Fibroblast of lung (primary cell): ENCODE measurements at regions not wholly inside any gene's neighbourhood (a gene's known extent, or its start where the extent isn't known, plus 50 kb on each side); places are given as distances from the start of the nearest gene placed in this dataset.

Source experiments
- DNase-seq, 2 donors: peaks; one replicate each; pipeline versions ENCODE4 v3.0.0 to v3.0.0-alpha.2; 2010; ENCODE audit warnings: low read depth in 2 of 2
- H2AFZ ChIP-seq: 2 replicates; pipeline ENCODE4 v1.5.1; 2012; ENCODE audit warnings: low read length, control low read depth, inconsistent platforms
- H3K27ac ChIP-seq: 2 replicates; pipeline ENCODE4 v1.5.1; 2011; ENCODE audit warnings: low read length, control low read depth; ENCODE audit not compliant: insufficient read depth
- H3K27me3 ChIP-seq: 2 replicates; pipeline ENCODE4 v1.5.1; 2011; ENCODE audit warnings: mild to moderate bottlenecking, low read length; ENCODE audit not compliant: control insufficient read depth, insufficient read depth
- H3K36me3 ChIP-seq: 2 replicates; pipeline ENCODE4 v1.5.1; 2011; ENCODE audit warnings: low read length; ENCODE audit not compliant: control insufficient read depth, insufficient read depth
- H3K4me1 ChIP-seq: 2 replicates; pipeline ENCODE4 v1.5.1; 2011; ENCODE audit warnings: low read length; ENCODE audit not compliant: control insufficient read depth, insufficient read depth; ENCODE audit errors: extremely low read depth
- H3K4me2 ChIP-seq: 2 replicates; pipeline ENCODE4 v1.5.1; 2011; ENCODE audit warnings: low read length, control low read depth; ENCODE audit not compliant: insufficient read depth; ENCODE audit errors: extremely low read depth
- H3K4me3 ChIP-seq, 4 experiments: fragments of 200-600 bp in 1 of 4; sonication (generic) in 1 of 4; replicated peaks in 1 of 4; 2 replicates each; pipeline ENCODE4 v1.5.1; 2011 to 2016; ENCODE audit warnings: low read length in 4 of 4, low read depth in 3 of 4, mild to moderate bottlenecking in 3 of 4, control low read depth in 2 of 4, inconsistent platforms in 1 of 4, mixed read lengths in 1 of 4; ENCODE audit not compliant: insufficient read depth in 1 of 4; ENCODE audit errors: control extremely low read depth in 1 of 4
- H3K79me2 ChIP-seq: 2 replicates; pipeline ENCODE4 v1.5.1; 2012; ENCODE audit warnings: mild to moderate bottlenecking, low read length, inconsistent platforms; ENCODE audit not compliant: control insufficient read depth, insufficient read depth
- H3K9ac ChIP-seq: 2 replicates; pipeline ENCODE4 v1.5.1; 2011; ENCODE audit warnings: mild to moderate bottlenecking, low read length, control low read depth; ENCODE audit not compliant: insufficient read depth
- H3K9me3 ChIP-seq: 2 replicates; pipeline ENCODE4 v1.5.1; 2012; ENCODE audit warnings: low read depth, low read length; ENCODE audit not compliant: control insufficient read depth, insufficient read depth
- H4K20me1 ChIP-seq: 2 replicates; pipeline ENCODE4 v1.5.1; 2011; ENCODE audit warnings: low read length; ENCODE audit not compliant: control insufficient read depth, insufficient read depth; ENCODE audit errors: extremely low read depth
- EZH2 ChIP-seq: IDR thresholded peaks from 2 replicates; pipeline ENCODE4 v1.5.1; 2012; ENCODE audit warnings: low read length, control low read depth, mild to moderate bottlenecking; ENCODE audit errors: missing control alignments
- TF ChIP-seq, protein P1 (sequence below), 2 donors: IDR thresholded peaks in 1 of 2; conservative IDR thresholded peaks in 1 of 2; 1 replicate in 1 of 2; 2 replicates in 1 of 2; pipeline ENCODE4 v1.5.1; 2011 to 2012; ENCODE audit warnings: low read length in 2 of 2, control low read depth in 1 of 2, inconsistent platforms in 1 of 2, low read depth in 1 of 2, mild to moderate bottlenecking in 1 of 2

DNA sequence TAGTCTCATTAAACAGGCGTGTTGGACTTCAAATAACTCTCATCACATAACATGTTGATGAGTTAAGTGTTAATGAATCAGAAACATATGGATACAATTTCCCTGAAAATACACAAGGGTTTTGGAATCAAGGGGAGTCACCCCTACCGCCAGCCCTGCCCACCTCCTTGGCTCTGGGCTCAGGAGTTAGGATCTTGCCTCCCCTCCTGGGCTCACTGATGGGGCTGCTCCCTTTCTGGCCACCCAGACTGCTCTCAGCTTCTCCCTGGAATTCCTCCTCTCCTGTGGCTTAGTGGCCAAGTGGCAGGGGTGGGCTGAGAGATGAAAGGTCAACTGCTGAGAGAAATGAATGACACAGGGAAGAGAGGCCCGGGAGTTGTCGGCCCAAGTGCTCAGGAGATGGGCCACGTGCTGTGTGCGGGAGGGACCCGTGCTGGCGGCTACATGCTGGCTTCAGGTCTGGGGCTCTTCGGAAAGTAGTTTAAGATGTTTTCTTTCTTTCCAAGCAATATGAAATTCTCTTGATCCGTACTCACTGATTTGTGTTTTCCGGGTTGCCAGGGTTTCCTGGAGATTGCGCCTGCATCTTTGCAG is 55.8 kb upstream of the TNP1 start:
- H3K4me1 ChIP-seq: no peaks in the 10 kb centered on the region
- no peak overlapping the region for H3K4me2 ChIP-seq
- no peak overlapping the region for H2AFZ ChIP-seq
- no peak overlapping the region for H3K9ac ChIP-seq
- no peak overlapping the region for H3K4me3 ChIP-seq
- H3K27me3 ChIP-seq: no peaks in the 10 kb centered on the region
- no peak overlapping the region for H3K27ac ChIP-seq
- H3K9me3 ChIP-seq: no peaks in the 10 kb centered on the region
- H3K36me3 ChIP-seq: no peaks in the 10 kb centered on the region
- H3K79me2 ChIP-seq: no peaks in the 10 kb centered on the region
- DNase-seq: no peak
- no peak for TF ChIP-seq EZH2
- TF ChIP-seq, protein P1, sequence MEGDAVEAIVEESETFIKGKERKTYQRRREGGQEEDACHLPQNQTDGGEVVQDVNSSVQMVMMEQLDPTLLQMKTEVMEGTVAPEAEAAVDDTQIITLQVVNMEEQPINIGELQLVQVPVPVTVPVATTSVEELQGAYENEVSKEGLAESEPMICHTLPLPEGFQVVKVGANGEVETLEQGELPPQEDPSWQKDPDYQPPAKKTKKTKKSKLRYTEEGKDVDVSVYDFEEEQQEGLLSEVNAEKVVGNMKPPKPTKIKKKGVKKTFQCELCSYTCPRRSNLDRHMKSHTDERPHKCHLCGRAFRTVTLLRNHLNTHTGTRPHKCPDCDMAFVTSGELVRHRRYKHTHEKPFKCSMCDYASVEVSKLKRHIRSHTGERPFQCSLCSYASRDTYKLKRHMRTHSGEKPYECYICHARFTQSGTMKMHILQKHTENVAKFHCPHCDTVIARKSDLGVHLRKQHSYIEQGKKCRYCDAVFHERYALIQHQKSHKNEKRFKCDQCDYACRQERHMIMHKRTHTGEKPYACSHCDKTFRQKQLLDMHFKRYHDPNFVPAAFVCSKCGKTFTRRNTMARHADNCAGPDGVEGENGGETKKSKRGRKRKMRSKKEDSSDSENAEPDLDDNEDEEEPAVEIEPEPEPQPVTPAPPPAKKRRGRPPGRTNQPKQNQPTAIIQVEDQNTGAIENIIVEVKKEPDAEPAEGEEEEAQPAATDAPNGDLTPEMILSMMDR (conservative IDR thresholded peaks at IDR 0.05 in 1 of 2, IDR thresholded peaks at IDR 0.05 in 1 of 2; ENCODE audit: low read depth in 1 of 2, low read length in 2 of 2): no peak
- H4K20me1 ChIP-seq: no peaks in the 10 kb centered on the region

DNA sequence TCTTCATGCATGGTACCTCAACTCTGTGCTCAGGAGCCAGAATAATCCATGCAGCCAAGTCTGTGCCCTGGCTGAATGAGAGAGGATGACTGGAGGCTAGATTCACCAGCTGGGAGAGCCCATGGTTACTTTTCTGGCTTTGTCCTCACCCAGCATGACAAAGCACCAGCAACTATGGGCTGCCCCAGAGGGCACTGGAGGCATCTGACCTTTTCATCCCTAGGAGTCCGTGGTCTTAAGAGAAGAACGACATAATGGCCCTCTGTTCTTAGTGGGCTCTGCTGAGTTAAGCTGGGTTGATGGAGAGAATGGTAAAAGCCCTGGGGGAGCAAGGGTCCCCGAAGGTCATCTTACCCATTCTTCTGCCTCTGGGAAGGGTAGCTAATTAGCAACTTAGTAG is 54.6 kb upstream of the TNP1 start:
- H3K9me3 ChIP-seq: no peaks in the 10 kb centered on the region
- no peaks in the 10 kb centered on the region for H3K36me3 ChIP-seq
- no peak overlapping the region for H2AFZ ChIP-seq
- no peaks in the 10 kb centered on the region for H3K79me2 ChIP-seq
- no peaks in the 10 kb centered on the region for H3K4me1 ChIP-seq
- no peak for TF ChIP-seq EZH2
- TF ChIP-seq, protein P1 (conservative IDR thresholded peaks at IDR 0.05 in 1 of 2, IDR thresholded peaks at IDR 0.05 in 1 of 2; ENCODE audit: low read depth in 1 of 2, low read length in 2 of 2): no peak
- H3K27ac ChIP-seq: no peak overlapping the region
- H3K4me3 ChIP-seq: no peak overlapping the region
- no peak for DNase-seq
- H3K27me3 ChIP-seq: no peaks in the 10 kb centered on the region
- no peak overlapping the region for H3K9ac ChIP-seq
- no peaks in the 10 kb centered on the region for H4K20me1 ChIP-seq
- H3K4me2 ChIP-seq: no peak overlapping the region

DNA sequence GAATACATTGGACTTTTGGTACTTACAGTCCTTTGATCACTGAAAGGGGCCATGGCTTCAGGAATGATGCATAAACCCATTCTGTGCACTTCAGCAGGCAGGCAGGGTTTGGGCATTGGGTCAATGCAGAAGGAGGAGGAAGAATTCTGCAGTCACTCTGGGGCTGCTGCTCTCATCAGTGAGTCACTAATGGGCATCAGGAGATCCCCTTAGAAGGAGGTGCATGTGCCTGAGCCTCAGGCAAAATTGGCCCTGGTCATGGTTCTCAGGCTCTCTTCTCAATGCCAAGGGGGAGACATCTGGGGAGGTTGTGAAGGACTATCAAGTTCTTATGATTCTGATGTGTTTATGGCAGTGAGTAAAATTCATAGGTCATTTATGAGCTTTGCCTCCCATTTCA is 52.0 kb upstream of the TNP1 start:
- H3K4me3 ChIP-seq: no peak overlapping the region
- no peak overlapping the region for H2AFZ ChIP-seq

More for the DNA sequence above, 52.0 kb upstream of the TNP1 start:
- no peak overlapping the region for H3K27ac ChIP-seq
- no peak overlapping the region for H3K4me2 ChIP-seq
- no peak overlapping the region for H3K9ac ChIP-seq
- no peaks in the 10 kb centered on the region for H3K36me3 ChIP-seq
- TF ChIP-seq, protein P1 (conservative IDR thresholded peaks at IDR 0.05 in 1 of 2, IDR thresholded peaks at IDR 0.05 in 1 of 2; ENCODE audit: low read depth in 1 of 2, low read length in 2 of 2): no peak
- no peak for TF ChIP-seq EZH2
- no peaks in the 10 kb centered on the region for H3K27me3 ChIP-seq
- no peaks in the 10 kb centered on the region for H3K79me2 ChIP-seq
- DNase-seq: peak in 1 of 2 donors; percentile 19
- H3K4me1 ChIP-seq: no peaks in the 10 kb centered on the region
- no peaks in the 10 kb centered on the region for H3K9me3 ChIP-seq
- no peaks in the 10 kb centered on the region for H4K20me1 ChIP-seq
